H1 (cell line): ENCODE measurements at regions not wholly inside any gene's neighbourhood (a gene's known extent, or its start where the extent isn't known, plus 50 kb on each side); places are given as distances from the start of the nearest gene placed in this dataset.
A peak's percentile ranks its signal among the peaks of the same experiment; 100 is the strongest.

Source experiments
- CTCF ChIA-PET: fragments of 300-600 bp; sonication (Branson Sonifier 250); formaldehyde crosslinking; loops from one replicate; lab custom pipeline; 2021; ENCODE audit not compliant: partially characterized antibody; lab: Charles Lee
- POLR2A ChIA-PET: fragments of 300-600 bp; sonication (Branson Sonifier 250); formaldehyde crosslinking; loops from one replicate; lab custom pipeline; 2021; ENCODE audit warnings: inconsistent platforms; ENCODE audit not compliant: partially characterized antibody; lab: Charles Lee
- DNase-seq, 2 experiments: peaks; one replicate each; pipeline versions ENCODE4 v3.0.0 to v3.0.0-alpha.2; 2010 to 2022; ENCODE audit warnings: low spot score in 2 of 2, low read depth in 1 of 2, mixed read lengths in 1 of 2
- FAIRE-seq: peaks from 2 replicates; lab custom pipeline; 2011; peaks lifted over from hg19 to GRCh38; lab: Jason Lieb, UNC
- H2AFZ ChIP-seq: 2 replicates; pipeline ENCODE4 v1.8.1; 2012; ENCODE audit warnings: low read length, inconsistent platforms
- H2AK5ac ChIP-seq: 2 replicates; pipeline ENCODE4 v1.6.1; 2013; ENCODE audit warnings: low read depth, low read length
- H2BK120ac ChIP-seq: replicated peaks from 2 replicates; pipeline ENCODE3; 2013; ENCODE audit warnings: low read depth, low read length, inconsistent platforms
- H2BK12ac ChIP-seq: 2 replicates; pipeline ENCODE4 v1.6.1; 2013; ENCODE audit warnings: low read depth, low read length
- H2BK15ac ChIP-seq: 2 replicates; pipeline ENCODE4 v1.6.1; 2013; ENCODE audit warnings: low read length
- H2BK20ac ChIP-seq: 2 replicates; pipeline ENCODE4 v1.6.1; 2013; ENCODE audit warnings: low read length
- H2BK5ac ChIP-seq: 2 replicates; pipeline ENCODE4 v1.6.1; 2013; ENCODE audit warnings: low read depth, low read length
- H3K14ac ChIP-seq: 2 replicates; pipeline ENCODE4 v1.6.1; 2013; ENCODE audit warnings: inconsistent platforms; ENCODE audit not compliant: insufficient read length
- H3K18ac ChIP-seq: 2 replicates; pipeline ENCODE4 v1.6.1; 2013; ENCODE audit warnings: low read length; ENCODE audit errors: extremely low read depth
- H3K23ac ChIP-seq: 2 replicates; pipeline ENCODE4 v1.6.1; 2013; ENCODE audit warnings: inconsistent platforms; ENCODE audit not compliant: insufficient read length
- H3K23me2 ChIP-seq: 2 replicates; pipeline ENCODE4 v1.6.1; 2013; ENCODE audit warnings: low read depth, low read length
- H3K27ac ChIP-seq: 2 replicates; pipeline ENCODE4 v1.6.1; 2011; ENCODE audit warnings: low read depth, low read length, inconsistent platforms
- H3K27me3 ChIP-seq, 4 experiments: replicated peaks in 1 of 4; 1 replicate in 1 of 4; 2 replicates in 3 of 4; pipeline versions ENCODE4 v1.6.1 to v1.8.1; 2011 to 2013; ENCODE audit warnings: low read length in 3 of 4, mild to moderate bottlenecking in 3 of 4, inconsistent platforms in 2 of 4, mixed read lengths in 2 of 4, moderate library complexity in 1 of 4; ENCODE audit not compliant: control insufficient read depth in 3 of 4, insufficient read depth in 3 of 4; ENCODE audit errors: extremely low read depth in 1 of 4
- H3K36me3 ChIP-seq, 4 experiments: 2 replicates each; pipeline versions ENCODE4 v1.6.1 to v1.8.1; 2011 to 2013; ENCODE audit warnings: mild to moderate bottlenecking in 4 of 4, low read length in 3 of 4, moderate library complexity in 2 of 4, control low read depth in 1 of 4, inconsistent platforms in 1 of 4; ENCODE audit not compliant: insufficient read depth in 4 of 4, control insufficient read depth in 2 of 4
- H3K4ac ChIP-seq: replicated peaks from 2 replicates; pipeline ENCODE3; 2013; ENCODE audit warnings: low read length, low read depth, mixed read lengths, inconsistent platforms; ENCODE audit not compliant: insufficient read length
- H3K4me1 ChIP-seq, 4 experiments: replicated peaks in 1 of 4; 1 replicate in 1 of 4; 2 replicates in 3 of 4; pipeline versions ENCODE4 v1.6.1 to v1.8.1; 2011 to 2013; ENCODE audit warnings: low read length in 3 of 4, inconsistent platforms in 2 of 4, mixed read lengths in 1 of 4; ENCODE audit not compliant: insufficient read depth in 4 of 4, control insufficient read depth in 3 of 4
- H3K4me2 ChIP-seq, 2 experiments: 2 replicates each; pipeline versions ENCODE4 v1.6.1 to v1.8.1; 2011 to 2013; ENCODE audit warnings: low read depth in 2 of 2, low read length in 2 of 2, control low read depth in 1 of 2, inconsistent platforms in 1 of 2, mild to moderate bottlenecking in 1 of 2; ENCODE audit not compliant: insufficient read depth in 1 of 2
- H3K4me3 ChIP-seq, 4 experiments: fragments of 200-600, 300-600 bp in 1 of 4; sonication (generic), shearing (Covaris generic), sonication (Bioruptor Twin) in 1 of 4; 2 replicates each; pipeline versions ENCODE4 v1.5.1 to v1.8.1; 2011 to 2016; ENCODE audit warnings: low read length in 4 of 4, low read depth in 3 of 4, control low read depth in 2 of 4, inconsistent platforms in 2 of 4, mild to moderate bottlenecking in 2 of 4, mixed read lengths in 1 of 4, moderate library complexity in 1 of 4; ENCODE audit not compliant: insufficient read depth in 2 of 4; ENCODE audit errors: extremely low read depth in 1 of 4
- H3K56ac ChIP-seq: replicated peaks from 2 replicates; pipeline ENCODE3; 2013; ENCODE audit warnings: low read depth, mild to moderate bottlenecking, mixed read lengths, low read length, inconsistent platforms; ENCODE audit not compliant: insufficient read length
- H3K79me1 ChIP-seq: 2 replicates; pipeline ENCODE4 v1.6.1; 2013; ENCODE audit warnings: low read depth, low read length, control low read depth
- H3K79me2 ChIP-seq, 2 experiments: 2 replicates each; pipeline versions ENCODE4 v1.6.1 to v1.8.1; 2012 to 2013; ENCODE audit warnings: low read length in 2 of 2, mild to moderate bottlenecking in 2 of 2, inconsistent platforms in 1 of 2; ENCODE audit not compliant: insufficient read depth in 2 of 2, control insufficient read depth in 1 of 2
- H3K9ac ChIP-seq, 4 experiments: replicated peaks in 1 of 4; 1 replicate in 1 of 4; 2 replicates in 3 of 4; pipeline versions ENCODE4 v1.6.1 to v1.8.1; 2011 to 2013; ENCODE audit warnings: low read depth in 3 of 4, low read length in 3 of 4, control low read depth in 2 of 4, mild to moderate bottlenecking in 2 of 4, moderate library complexity in 2 of 4, inconsistent platforms in 1 of 4; ENCODE audit errors: extremely low read depth in 1 of 4
- H3K9me3 ChIP-seq, 2 experiments: 2 replicates each; pipeline versions ENCODE4 v1.6.1 to v1.8.1; 2012 to 2013; ENCODE audit warnings: mild to moderate bottlenecking in 2 of 2, moderate library complexity in 2 of 2, control low read depth in 1 of 2, inconsistent platforms in 1 of 2, low read depth in 1 of 2, low read length in 1 of 2, mixed read lengths in 1 of 2; ENCODE audit not compliant: insufficient read depth in 2 of 2
- H4K20me1 ChIP-seq, 2 experiments: replicated peaks in 1 of 2; 2 replicates each; pipeline versions ENCODE3 to v1.8.1; 2011 to 2013; ENCODE audit warnings: inconsistent platforms in 2 of 2, low read length in 2 of 2, mild to moderate bottlenecking in 1 of 2; ENCODE audit not compliant: insufficient read depth in 2 of 2, control insufficient read depth in 1 of 2
- H4K5ac ChIP-seq: 2 replicates; pipeline ENCODE4 v1.6.1; 2013; ENCODE audit warnings: low read length, low read depth, mixed read lengths, inconsistent platforms; ENCODE audit not compliant: insufficient read length
- H4K8ac ChIP-seq: 2 replicates; pipeline ENCODE4 v1.8.0; 2013; ENCODE audit warnings: mild to moderate bottlenecking, moderate library complexity, low read length, inconsistent platforms; ENCODE audit not compliant: insufficient read depth; ENCODE audit errors: extremely low read depth
- H4K91ac ChIP-seq: replicated peaks from 2 replicates; pipeline ENCODE3; 2013; ENCODE audit warnings: low read length, mixed read lengths, inconsistent platforms; ENCODE audit not compliant: insufficient read length
- CBX5 ChIP-seq: fragments of 300-800, 300-1000 bp; sonication (generic); IDR thresholded peaks from 2 replicates; pipeline ENCODE4 v1.7.1; 2016; ENCODE audit warnings: antibody characterized with exemption, low read length, low read depth
- CHD2 ChIP-seq: IDR thresholded peaks from 2 replicates; pipeline ENCODE4 v1.6.1; 2012; ENCODE audit warnings: low read length, improper control_type of control experiment
- CTCF ChIP-seq, 3 experiments: IDR thresholded peaks; 1 replicate in 2 of 3; 2 replicates in 1 of 3; pipeline versions ENCODE4 v1.5.1 to v1.6.1; 2011; ENCODE audit warnings: low read length in 3 of 3, mild to moderate bottlenecking in 3 of 3, inconsistent platforms in 2 of 3, low read depth in 1 of 3, moderate library complexity in 1 of 3; ENCODE audit not compliant: insufficient read depth in 1 of 3; ENCODE audit errors: control extremely low read depth in 1 of 3
- E2F6 ChIP-seq: IDR thresholded peaks from 2 replicates; pipeline ENCODE4 v1.6.1; 2012; ENCODE audit warnings: inconsistent platforms
- RAD21 ChIP-seq, 2 experiments: IDR thresholded peaks in 1 of 2; conservative IDR thresholded peaks in 1 of 2; 2 replicates each; pipeline ENCODE4 v1.6.1; 2011; ENCODE audit warnings: low read depth in 2 of 2, low read length in 2 of 2, improper control_type of control experiment in 1 of 2, inconsistent platforms in 1 of 2, mild to moderate bottlenecking in 1 of 2, moderate library complexity in 1 of 2
- SP2 ChIP-seq: IDR thresholded peaks from 2 replicates; pipeline ENCODE4 v1.6.1; 2012; ENCODE audit warnings: mild to moderate bottlenecking, low read length, inconsistent platforms
- WGBS, 2 experiments: shearing (Covaris generic) in 1 of 2; methylation state at CpG; one replicate each; pipeline versions ENCODE4 v1.1.6 to v1.1.7; 2013 to 2015; ENCODE audit warnings: low lambda C conversion rate in 2 of 2, mixed read lengths in 2 of 2, inconsistent platforms in 1 of 2, low coverage in 1 of 2, missing lambda C conversion rate in 1 of 2; ENCODE audit not compliant: insufficient replicate concordance in 2 of 2, insufficient coverage in 1 of 2, insufficient read length in 1 of 2; ENCODE audit errors: extremely low coverage in 1 of 2, missing lambda C conversion rate in 1 of 2; 5-methylcytosine and 5-hydroxymethylcytosine counted together
- TF ChIP-seq, protein P1 (sequence below): IDR thresholded peaks from 2 replicates; pipeline ENCODE4 v1.6.1; 2012; ENCODE audit warnings: inconsistent platforms

DNA sequence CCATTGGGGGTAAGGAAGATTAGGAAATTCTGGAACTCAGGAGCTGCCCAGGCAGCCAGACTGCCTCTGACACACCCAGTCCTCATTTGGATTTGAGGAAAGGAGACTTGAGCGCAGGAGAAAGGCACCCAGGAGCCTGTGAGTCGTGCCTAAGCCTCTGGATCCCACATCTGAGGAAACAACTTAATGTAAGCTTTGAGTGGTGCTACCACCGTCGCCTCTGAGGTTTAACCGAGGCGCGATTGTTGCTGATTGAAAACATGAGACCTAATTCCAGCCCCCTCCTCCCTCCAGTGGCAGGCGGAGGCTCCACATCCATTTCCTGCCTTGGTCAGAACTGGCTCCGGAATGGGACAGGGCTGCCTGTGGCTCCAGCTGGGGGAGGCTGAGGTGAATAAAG is 176.7 kb upstream of the PKDCC start:
- H3K27ac ChIP-seq, result no peak overlapping the region
- H3K4ac ChIP-seq, result peak overlapping the region; percentile 64
- no peak overlapping the region for H2BK15ac ChIP-seq
- no peak overlapping the region for H3K4me3 ChIP-seq
- H3K18ac ChIP-seq, result peak overlapping the region; percentile 2; the same call in 1 of the 2 replicates
- H3K36me3 ChIP-seq, result no peaks in the 10 kb centered on the region
- H3K56ac ChIP-seq, result no peak overlapping the region
- H3K14ac ChIP-seq, result no peak overlapping the region
- H3K4me2 ChIP-seq, result no peak overlapping the region
- H3K4me1 ChIP-seq, result peaks cover 0 to 9% (median 1%) of the 10 kb centered on the region in 4 experiments; a peak in 1 of 7 replicates
- peak overlapping the region; percentile 56; the same call in 1 of the 2 replicates for H2BK5ac ChIP-seq
- WGBS, 2 experiments, result 71% methylated on average over 9 of the region's 9 CpGs; no CpG with 5 or more reads in 1 of the 2 experiments
- H3K27me3 ChIP-seq, result no peaks in the 10 kb centered on the region
- peak overlapping the region; percentile 96 for H2BK20ac ChIP-seq
- H3K23ac ChIP-seq, result no peak overlapping the region
- H3K9ac ChIP-seq, result no peak overlapping the region
- H4K8ac ChIP-seq, result no peak overlapping the region; the same call in 1 of the 2 replicates
- H3K23me2 ChIP-seq, result no peaks in the 10 kb centered on the region
- H4K20me1 ChIP-seq, result no peaks in the 10 kb centered on the region
- H2BK12ac ChIP-seq, result peak overlapping the region; percentile 92; the same call in 1 of the 2 replicates
- H3K79me2 ChIP-seq, result no peaks in the 10 kb centered on the region
- no peak for FAIRE-seq
- peak overlapping the region; percentile 90 for H4K91ac ChIP-seq
- peak; percentile 53 to 69 for TF ChIP-seq RAD21 (IDR thresholded peaks at IDR 0.05 in 1 of 2, conservative IDR thresholded peaks at IDR 0.05 in 1 of 2; ENCODE audit: low read depth in 2 of 2, low read length in 2 of 2)
- 0 out of 2 replicates have a peak, but pooled peaks have one; percentile 43 for TF ChIP-seq E2F6
- TF ChIP-seq SP2, result no peak
- TF ChIP-seq CBX5, result no peak
- no peak for TF ChIP-seq CHD2
- TF ChIP-seq CTCF (IDR thresholded peaks at IDR 0.05; ENCODE audit: control extremely low read depth in 1 of 3, insufficient read depth in 1 of 3, low read depth in 1 of 3, low read length in 3 of 3), result peak; percentile 59 to 69 (median 60)
- TF ChIP-seq, protein P1, sequence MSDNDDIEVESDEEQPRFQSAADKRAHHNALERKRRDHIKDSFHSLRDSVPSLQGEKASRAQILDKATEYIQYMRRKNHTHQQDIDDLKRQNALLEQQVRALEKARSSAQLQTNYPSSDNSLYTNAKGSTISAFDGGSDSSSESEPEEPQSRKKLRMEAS, result peak; percentile 48; the same call in 1 of the 2 replicates
- peak overlapping the region; percentile 54; the same call in 1 of the 2 replicates for H2AFZ ChIP-seq
- peak overlapping the region; percentile 34 for H4K5ac ChIP-seq
- H2AK5ac ChIP-seq, result no peak overlapping the region
- ChIA-PET CTCF (interaction anchor here (0.6 to 20.1 kb wide), 36 partner anchors 8 to 472 kb away, joined by 3 to 890 read pairs (median 8); partner anchors contain the start of gene PKDCC), POLR2A (interaction anchor here (1.1 to 1.6 kb wide), 4 partner anchors 161 to 191 kb away, joined by 3 to 6 read pairs (median 4); partner anchors contain the start of gene PKDCC)
- no peaks in the 10 kb centered on the region for H3K9me3 ChIP-seq
- peak overlapping the region; percentile 38 for H2BK120ac ChIP-seq
- no peaks in the 10 kb centered on the region for H3K79me1 ChIP-seq
- peak; percentile 17 to 59 for DNase-seq
